Tibial nerve (tissue), 3 donors: ENCODE measurements at regions not wholly inside any gene's neighbourhood (a gene's known extent, or its start where the extent isn't known, plus 50 kb on each side); places are given as distances from the start of the nearest gene placed in this dataset.

Source experiments
- POLR2A ChIP-seq, 2 donors: fragments of 450-650 bp; IDR thresholded peaks; one replicate each; pipeline ENCODE4 v1.6.1; 2017; ENCODE audit warnings: antibody characterized with exemption in 2 of 2, mild to moderate bottlenecking in 2 of 2, moderate library complexity in 2 of 2
- TF ChIP-seq, protein P1 (sequence below), 5 experiments: fragments of 200-600 bp in 3 of 5; fragments of 450-650 bp in 2 of 5; sonication (generic) in 3 of 5; IDR thresholded peaks; one replicate each; pipeline ENCODE4 v1.5.1; 2016 to 2019; ENCODE audit warnings: antibody characterized with exemption in 5 of 5, mild to moderate bottlenecking in 3 of 5, moderate library complexity in 2 of 5

GRCh38 chr6:9503111-9503761 lies 911.6 kb downstream of the TFAP2A start:
- TF ChIP-seq, protein P1, sequence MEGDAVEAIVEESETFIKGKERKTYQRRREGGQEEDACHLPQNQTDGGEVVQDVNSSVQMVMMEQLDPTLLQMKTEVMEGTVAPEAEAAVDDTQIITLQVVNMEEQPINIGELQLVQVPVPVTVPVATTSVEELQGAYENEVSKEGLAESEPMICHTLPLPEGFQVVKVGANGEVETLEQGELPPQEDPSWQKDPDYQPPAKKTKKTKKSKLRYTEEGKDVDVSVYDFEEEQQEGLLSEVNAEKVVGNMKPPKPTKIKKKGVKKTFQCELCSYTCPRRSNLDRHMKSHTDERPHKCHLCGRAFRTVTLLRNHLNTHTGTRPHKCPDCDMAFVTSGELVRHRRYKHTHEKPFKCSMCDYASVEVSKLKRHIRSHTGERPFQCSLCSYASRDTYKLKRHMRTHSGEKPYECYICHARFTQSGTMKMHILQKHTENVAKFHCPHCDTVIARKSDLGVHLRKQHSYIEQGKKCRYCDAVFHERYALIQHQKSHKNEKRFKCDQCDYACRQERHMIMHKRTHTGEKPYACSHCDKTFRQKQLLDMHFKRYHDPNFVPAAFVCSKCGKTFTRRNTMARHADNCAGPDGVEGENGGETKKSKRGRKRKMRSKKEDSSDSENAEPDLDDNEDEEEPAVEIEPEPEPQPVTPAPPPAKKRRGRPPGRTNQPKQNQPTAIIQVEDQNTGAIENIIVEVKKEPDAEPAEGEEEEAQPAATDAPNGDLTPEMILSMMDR (IDR thresholded peaks at IDR 0.05) = no peak
- no peak for TF ChIP-seq POLR2A (IDR thresholded peaks at IDR 0.05)
